NCI-H82 treated with DMSO at 0.1 percent for 48 hours (cell line): ENCODE measurements at regions not wholly inside any gene's neighbourhood (a gene's known extent, or its start where the extent isn't known, plus 50 kb on each side); places are given as distances from the start of the nearest gene placed in this dataset.

Source experiments
- DNase-seq: peaks from one replicate; lab custom pipeline; 2025; ENCODE audit not compliant: unreplicated experiment; lab: John Stamatoyannopoulos, UW

DNA sequence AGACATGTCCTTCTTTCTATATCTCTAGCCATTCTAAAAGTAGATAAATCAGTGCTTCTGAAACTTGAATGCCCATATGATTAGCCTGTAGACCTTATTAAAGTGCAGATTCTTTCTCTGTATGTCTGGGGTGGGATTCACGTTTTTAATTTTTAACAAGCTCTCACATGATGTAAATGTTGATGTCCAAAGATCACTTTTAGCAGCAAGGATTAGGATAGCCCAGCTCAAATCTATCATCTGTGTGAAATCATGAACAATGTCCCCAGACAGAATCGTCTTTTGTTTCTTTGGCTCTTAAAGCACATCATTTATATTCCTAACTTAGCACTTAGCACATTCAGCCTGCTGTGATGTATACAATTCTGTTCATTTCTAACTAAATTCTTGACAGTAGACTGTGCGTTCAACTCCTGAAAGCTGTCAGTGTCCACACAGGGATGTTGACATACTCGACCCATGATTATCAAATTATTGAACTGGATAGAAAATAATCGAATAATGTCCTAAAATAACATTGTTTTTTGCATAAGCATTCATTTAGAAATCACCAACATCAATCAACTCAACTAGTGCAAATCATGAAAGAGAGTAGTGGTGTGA lies 102.1 kb upstream of the MLIP start:
- no peak for DNase-seq

DNA sequence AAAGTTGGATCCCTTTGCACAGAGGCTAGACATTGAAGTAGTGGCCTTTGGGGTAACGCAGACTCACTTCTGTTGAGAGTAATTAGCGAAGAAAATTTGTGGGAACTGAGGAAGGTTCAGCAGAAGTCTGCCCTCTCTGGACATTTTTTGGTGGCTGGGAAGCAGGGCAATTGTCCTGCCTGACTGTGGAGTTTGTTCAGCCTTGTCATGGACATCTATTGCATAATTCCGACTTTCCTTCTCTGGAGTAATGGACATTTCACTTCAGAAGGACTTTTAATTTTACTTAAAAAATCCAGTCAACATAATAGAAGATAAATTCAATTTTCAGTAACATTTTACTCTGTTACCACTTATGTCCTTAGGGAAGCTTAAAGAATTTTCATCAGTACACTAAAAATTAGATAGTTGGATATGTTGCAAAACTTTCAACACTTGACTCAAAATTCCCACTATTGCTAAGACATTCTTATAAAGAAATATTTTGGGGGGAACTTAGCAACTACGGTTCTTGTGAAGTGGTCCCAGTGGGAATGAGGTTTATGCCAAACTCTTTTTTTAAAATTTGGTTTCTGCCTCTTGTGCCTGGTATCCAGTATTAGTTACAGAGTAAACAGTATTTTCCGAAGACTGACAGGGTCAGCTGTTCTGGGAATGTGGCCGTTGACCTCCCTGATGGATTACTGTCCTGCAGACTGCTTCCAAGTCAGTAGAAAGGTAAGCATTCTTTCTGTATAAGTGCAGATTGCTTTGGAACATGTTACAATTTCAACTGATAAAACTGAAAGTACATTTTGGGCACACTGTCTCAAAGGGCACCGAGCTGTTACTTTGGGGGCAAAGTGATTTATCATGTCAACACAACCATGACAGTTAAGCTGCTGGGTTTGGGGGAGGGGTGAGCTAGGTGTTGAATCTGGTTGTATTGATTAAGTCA lies 100.6 kb upstream of the MLIP start:
- no peak for DNase-seq

DNA sequence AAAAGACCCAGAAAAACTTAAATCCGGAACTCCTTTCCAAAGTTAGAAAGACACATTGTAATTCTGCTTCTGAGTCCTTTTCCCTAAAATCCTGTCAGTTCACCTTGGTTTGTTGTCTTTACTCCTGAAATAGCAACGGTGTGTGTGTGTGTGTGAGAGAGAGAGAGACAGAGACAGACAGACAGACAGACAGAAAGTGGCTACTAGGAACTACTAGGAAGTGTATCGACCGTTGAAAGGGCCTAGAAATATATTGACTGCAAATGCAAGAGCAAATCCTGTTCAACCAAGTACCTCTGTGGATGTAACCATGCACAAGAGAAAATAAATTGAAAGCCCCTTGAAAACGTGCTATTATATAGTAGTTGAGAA lies 100.0 kb upstream of the MLIP start:
- no peak for DNase-seq

DNA sequence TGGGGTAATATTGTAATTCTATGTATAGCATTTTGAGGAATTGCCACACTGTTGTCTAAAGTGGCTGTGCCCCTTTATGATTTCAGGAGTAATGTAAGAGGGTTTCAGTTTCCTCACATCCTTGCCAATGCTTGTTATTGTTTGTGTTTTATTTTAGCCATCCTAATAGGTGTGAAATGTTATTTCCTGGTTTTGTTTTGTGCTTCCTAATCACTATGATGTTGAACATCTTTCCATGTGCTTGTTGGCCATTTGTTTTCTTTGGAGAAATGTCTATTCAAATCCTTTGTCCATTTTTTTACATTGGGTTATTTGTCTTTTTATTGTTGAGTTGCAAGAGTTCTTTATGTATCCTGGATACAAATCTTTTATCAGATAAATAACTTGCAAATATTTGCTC lies 97.3 kb upstream of the MLIP start:
- DNase-seq: no peak

DNA sequence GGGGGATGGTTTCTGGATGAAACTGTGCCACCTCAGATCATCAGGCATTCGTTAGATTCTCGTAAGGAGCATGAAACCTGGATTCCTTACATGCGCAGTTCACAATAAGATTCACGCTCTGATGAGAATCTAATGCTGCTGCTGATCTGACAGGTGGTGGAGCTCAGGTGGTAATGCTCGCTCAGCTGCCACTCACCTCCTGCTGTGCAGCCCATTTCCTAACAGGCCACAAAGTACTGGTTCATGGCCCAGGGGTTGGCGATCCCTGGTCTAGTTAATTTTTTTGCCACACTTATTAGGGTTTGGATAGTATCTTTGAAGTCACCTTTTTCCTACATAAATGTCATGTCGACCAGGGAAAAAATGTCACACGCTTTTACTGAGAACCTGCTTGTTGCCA lies 96.8 kb upstream of the MLIP start:
- DNase-seq: no peak

DNA sequence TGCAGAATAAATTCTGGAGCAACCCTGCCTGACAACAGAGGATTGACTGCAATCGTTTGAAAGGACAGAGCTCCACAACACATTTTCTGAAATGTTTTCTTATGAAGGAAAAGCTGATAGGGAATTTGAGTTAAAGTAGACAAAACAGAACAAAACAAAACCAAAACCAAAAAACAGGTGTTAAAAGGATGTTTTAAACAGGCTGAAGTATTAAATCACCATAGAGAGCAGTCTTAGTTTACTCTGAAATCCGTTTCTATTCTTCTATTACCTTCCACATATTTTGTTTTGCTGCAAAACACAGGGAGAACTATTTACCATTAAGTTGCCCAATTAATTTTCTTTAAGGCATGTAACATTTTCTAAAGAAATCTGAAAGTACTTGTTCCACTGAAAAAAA lies 93.4 kb upstream of the MLIP start:
- no peak for DNase-seq

DNA sequence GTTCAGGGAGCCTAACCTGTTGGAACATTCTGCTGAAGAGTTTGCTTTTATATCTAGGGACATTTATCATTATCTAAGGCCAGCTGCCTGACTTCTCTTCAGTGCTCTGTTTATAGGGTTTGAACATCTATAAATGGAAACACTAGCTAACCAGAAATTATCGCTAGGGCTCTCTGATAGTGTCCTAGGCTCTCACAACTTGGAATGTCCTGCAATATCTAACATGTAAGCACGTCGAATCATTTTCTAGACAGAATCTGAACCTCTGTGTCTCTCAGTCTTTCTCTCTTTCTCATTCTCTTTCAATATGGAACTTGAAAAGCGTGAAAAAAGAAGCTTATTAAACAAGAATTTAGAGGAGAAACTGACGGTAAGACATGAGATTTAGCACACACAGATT lies 92.5 kb upstream of the MLIP start:
- no peak for DNase-seq

DNA sequence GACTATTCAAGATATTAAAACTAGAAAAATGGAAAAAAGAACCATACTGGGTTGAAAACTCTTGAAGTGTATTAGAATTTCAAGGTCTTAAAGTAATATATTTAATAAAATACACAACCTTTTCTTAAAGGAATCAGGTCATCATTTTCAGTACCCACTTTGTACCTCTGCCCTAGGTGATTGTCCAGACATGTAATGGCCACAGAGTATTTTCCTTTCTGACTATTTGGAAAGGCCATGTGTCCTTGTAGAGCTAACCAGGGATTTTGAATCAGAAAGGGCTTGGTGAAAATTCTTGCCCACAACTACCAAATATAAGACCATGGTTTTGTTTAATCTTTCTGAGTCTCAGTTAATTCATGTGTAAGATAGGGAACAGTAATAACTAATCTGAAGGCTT lies 91.4 kb upstream of the MLIP start:
- no peak for DNase-seq

DNA sequence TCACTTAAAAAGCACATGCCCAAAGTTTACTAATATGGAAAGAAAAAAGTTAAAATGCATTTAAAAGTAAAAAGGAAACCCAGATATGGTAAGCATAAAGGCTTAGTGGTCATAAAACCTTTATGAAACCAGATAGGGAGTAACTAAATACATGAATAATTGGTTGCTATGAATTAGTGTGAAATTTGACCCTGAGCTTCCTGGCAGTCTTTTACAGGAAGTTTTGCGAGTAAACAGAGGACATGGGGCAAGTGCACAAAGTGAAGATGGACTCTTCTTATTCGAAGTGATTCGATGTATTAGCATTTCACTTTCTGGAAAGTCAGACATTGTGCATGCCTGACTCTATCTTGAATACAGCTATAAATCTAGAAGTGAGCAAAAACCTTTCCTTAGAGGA lies 90.9 kb upstream of the MLIP start:
- no peak for DNase-seq

DNA sequence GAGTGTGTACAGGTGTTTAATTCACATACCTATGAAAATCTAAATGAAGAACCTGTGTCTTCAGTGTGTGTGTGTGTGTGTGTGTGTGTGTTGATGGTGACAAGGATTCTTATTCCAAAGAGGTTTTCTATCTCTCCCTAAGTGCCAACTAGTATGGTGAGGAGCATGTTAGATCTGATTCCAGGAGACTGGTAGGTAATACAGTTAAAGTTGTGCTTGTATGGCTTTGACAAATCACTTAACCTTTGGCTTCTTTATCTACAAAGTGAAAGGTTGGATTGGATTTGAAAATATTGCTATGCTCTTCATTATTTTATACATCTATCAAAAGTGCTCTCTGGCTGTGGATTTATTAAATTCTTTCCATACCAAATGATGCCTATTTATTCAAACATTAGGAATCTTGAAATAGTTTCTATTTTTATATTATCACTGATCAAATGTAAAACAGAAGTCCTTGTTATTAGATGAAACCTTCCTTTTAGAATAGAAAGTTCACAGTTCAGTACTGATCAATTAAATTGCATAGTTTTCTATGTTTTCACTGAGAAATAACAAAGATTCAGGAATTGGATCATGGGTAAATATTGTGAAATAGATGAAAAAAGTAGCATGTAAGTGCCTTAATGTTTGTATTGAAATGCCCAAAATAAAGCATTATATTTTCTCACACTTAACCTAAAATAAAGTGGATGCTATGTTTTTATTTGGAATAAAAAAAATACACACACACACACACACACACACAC lies 84.4 kb upstream of the MLIP start:
- no peak for DNase-seq

DNA sequence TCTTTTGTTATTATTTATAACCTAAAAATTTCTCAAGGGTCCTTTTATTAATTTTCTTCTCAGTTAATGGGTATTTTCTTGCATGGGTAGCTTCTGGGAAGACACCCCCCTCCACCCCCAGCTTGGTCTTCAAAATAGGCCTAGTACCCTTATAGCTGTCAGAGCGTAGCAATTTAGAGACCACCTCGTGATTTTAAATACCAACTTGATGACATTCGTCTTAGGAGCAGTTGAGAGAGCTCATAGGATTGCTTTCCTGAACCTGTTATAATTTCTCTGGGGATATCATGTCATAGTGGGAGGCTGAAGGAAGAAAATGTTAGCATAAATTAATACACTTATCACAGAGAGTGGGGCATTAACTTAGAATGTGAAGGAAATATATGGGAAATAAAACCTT lies 83.1 kb upstream of the MLIP start:
- DNase-seq: no peak

DNA sequence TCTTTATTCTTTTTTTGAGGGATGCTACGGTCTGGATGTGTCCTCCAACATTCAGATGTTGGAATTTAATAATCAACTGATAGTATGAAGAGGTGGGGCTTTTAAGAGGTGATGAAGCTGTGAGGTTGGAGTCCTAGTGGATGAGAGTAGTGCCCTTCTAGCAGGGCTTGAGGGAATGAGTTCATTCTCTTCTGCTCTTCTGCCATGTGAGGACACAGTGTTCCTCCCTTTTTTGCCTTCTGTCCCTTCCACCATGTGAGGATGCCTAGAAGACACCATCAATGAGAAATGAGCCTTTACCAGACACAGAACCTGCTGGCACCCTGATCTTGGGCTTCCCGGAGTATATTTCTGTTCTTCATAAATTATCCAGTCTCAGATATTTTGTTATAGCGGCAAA lies 82.1 kb upstream of the MLIP start:
- no peak for DNase-seq

DNA sequence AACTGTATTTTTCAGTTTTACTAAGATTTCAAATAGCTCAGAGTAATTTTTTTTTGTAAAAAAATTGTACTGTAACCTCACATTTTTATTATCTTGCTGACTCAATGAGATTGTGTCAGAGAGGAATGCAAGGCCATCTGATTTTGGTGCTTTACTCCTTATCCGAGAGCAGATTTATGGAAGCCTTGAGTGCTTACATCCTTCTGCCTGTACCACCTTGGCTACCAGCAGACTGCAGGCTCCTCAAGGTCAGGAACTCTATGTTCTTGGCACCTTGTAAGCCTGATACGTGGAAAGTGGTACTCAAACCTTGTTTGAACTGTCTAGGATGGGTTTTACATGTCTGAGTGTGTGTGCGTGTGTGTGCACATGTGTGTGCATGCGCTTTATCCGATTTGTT lies 80.1 kb upstream of the MLIP start:
- no peak for DNase-seq

DNA sequence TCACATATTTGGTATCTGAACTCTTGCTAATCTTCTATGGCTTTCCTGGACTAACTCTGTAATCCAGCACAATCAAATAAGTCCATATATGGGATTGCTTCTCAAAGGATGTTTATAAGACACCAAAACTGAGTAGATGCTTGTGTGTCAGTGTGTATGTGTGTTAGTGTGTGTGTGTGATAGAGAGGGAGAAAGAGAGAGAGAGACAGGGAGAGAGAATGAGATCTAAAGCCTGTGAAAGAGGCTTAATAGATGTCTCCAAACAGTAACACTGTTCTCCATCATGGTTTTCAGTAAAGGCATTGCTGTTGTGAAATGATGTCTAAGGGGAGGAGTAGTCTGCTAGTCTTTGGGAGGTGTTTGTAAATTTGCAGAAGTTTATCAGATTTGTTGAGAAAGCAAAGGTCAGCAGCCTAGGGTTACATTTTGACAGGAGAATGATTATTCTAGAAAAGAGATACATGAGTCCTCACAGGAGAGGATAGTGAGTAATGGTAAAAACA lies 73.9 kb upstream of the MLIP start:
- no peak for DNase-seq

DNA sequence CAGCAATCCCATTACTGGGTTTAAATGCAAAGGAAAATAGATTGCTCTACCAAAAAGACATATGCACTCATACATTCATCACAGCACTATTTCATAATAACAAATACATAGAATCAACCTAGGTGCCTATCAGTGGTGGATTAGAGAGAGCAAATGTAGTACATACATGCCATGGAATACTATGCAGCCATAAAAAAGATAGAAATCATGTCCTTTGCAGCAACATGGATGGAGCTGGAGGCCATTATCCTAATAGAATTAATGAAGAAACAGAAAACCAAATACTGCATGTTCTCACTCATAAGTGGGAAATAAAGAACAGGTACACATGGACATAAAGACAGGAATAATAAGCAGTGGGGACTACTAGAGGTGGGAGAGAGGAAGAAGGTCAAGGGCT lies 70.7 kb upstream of the MLIP start:
- no peak for DNase-seq

DNA sequence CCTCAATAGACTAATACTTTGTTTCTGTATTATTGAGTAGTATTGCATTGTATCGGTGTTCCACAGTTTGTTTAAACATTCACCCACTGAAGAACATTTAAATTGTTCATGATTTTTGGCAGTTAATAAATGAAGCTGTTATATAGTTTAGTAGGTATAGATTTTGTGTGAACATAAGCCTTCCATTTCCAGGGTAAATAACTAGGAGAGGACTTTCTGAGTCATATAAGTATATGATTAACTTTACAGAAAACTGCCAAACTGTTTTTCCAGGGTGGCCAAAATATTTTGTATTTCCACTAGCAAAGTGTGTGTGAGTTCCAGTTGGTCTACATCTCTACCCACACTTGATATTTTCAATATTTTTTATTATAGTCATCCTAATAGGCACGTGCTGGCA lies 70.0 kb upstream of the MLIP start:
- no peak for DNase-seq

DNA sequence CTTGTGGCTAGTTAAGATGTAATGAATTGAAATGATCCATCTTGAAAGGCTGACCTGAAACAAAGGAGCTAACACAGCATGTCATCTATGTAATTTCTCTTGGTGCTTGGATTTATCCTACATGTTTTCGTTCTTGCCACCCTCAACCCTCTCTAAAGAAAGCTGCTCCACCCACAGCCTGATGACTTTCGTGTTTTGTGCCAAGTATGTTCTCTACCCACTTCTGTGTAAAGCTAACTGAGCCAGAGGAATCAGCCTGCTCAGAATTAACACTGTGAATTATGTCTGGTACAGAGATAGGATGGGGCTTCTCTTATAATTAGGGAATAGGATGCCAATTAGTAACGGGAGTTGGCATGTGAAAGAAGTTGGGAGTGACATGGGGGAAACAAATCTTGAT lies 67.9 kb upstream of the MLIP start:
- no peak for DNase-seq

DNA sequence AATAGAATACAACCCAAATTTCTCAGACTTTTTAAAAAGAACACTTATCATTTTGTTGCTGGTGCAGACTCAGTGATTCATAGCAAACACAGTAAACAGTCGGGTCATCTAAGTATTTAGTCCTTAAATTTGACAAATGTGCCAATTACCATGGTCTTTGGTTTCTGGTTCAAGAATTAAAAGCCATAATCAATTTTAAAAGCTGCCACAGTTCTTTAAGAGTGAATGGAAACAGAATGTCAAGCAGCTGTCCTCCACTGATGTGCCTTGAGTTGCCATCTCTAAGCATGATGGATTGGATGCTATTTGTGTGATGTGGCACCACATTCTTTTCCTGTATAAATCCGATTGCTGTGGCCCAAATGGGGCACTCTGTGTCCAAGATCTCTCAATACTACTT lies 67.2 kb upstream of the MLIP start:
- DNase-seq: no peak

DNA sequence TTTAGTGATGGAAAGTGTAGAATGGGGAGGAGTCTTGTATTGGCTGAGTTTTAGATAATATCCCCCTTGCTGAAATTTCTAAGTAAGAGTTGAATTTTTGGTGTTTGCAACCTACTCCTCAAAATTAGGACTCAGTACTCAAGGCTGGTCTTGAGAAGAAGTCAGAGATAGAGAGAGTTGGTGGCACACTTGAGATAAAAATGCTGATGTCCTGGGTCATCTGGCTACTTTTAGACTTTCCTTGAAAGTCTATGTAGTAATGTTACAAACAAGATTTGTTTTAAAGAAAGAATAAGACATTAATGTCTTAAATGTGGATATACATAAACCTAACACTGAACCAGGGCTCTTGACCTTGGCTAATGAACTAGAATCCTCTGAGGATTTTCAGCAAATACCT lies 62.5 kb upstream of the MLIP start:
- DNase-seq: no peak

DNA sequence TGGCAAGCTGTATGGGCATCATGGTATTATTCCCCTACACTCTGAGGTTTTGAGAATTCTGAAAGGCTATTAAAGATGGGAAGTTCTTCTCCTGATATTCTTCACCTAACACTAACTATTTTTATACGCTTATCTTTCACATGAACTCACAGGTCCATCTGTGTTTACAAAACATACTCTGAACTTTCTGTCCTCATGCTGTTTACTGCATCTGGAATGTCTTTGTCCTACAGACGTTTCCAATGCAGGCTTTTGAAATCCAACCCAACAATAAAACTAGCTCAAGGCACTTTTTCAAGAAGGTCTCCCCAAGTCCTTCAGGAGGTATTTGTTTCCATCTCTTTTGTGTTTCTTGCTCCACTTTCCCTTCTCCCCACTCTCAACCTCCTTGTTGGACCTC lies 60.5 kb upstream of the MLIP start:
- DNase-seq: no peak

DNA sequence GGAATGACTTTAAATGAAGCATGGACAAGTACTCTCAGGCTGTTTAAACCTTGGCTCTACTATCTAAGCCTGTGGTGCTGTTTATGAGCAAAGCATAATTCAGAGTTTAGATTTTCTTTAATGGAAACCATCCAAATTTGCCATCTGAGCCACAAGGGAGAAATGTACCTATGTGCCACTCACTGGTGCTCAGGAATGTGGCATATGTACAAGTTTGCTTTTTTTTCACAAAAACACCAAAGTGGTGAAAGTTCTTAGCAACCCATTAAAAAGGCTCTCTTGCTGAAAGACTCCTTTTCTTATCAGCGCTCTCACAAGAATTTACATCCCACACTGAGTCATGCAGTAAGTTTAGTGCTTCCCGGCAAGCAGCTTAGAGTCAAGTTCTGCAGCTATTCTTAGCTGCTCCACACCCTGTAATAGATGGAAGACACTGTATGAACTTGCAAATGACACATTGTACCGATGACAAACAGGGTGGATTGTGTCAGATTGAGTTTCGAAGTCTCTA lies 57.3 kb upstream of the MLIP start:
- DNase-seq: no peak

DNA sequence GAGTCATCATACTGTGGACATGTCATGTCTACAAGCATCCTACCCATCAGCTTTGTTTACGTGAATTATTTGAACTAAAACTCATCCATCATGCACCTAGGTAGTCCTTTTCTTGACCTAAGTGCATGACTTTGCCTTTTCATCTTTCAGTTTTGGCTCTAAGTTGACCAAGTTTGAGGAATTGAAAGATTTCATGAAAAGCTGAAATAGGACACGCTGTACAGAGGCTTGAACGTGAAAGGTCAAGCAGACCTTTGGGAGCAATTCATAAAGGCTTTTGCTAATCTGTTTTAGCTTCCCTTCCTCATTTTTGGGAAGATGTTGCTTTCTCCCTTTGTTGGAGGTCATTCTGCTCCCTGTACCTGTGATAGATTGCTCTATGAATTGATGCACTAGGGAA lies 55.1 kb upstream of the MLIP start:
- no peak for DNase-seq
